ENCODE measurements at regions not wholly inside any gene's neighbourhood (a gene's known extent, or its start where the extent isn't known, plus 50 kb on each side); places are given as distances from the start of the nearest gene placed in this dataset.

DNA sequence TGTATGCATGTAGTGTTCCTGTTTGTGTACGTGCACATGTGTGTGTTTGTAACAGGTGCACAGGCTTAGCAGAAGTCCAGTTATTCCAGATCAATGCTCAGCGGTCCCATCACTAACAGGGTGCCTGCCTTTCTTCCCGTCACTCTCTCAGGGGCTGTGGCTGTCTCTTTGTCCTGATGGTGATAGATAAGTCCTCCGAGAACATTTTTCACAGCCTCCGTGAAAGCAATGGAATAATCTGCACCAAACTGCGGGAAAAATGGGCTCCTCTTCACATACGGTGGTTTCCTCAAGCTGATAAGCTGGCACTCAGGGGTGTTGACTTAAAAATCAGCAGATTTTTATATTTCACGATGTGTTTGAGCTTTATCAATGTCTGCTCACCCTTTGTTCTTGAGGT is 342.3 kb downstream of the TMEM114 start:
- H3K36me3 ChIP-seq (ENCODE audit: control insufficient read depth, insufficient read depth, low read length), result no peaks in the 10 kb centered on the region
- BruUV-seq (replicated peaks), result no TSS peak
- DNase-seq, result no peak
- Mint-ChIP-seq H3K4me1 (ENCODE audit: low read depth, unreplicated experiment) (no peaks in the 10 kb centered on the region), H3K4me3 (ENCODE audit: unreplicated experiment) (no peak overlapping the region), H3K9me3 (ENCODE audit: unreplicated experiment) (no peaks in the 10 kb centered on the region), H3K27ac (ENCODE audit: unreplicated experiment) (no peak overlapping the region), H3K36me3 (ENCODE audit: insufficient read depth, unreplicated experiment) (no peaks in the 10 kb centered on the region), H3K27me3 (ENCODE audit: insufficient read depth, unreplicated experiment) (peaks cover 10% of the 10 kb centered on the region)
- no peaks in the 10 kb centered on the region for H3K4me1 ChIP-seq
- intact Hi-C loops (cut with micrococcal nuclease; ENCODE audit: unreplicated experiment), result no loop called here
- no peak overlapping the region for H3K4me3 ChIP-seq (ENCODE audit: low read depth, low read length)
- ChIA-PET POLR2A (no interaction called here), CTCF (no interaction called here)
- no peak for TF ChIP-seq CTCF (IDR thresholded peaks at IDR 0.05; ENCODE audit: insufficient read depth in 1 of 2, low read depth in 1 of 2, low read length in 1 of 2, severe bottlenecking in 1 of 2, unreplicated experiment in 1 of 2)
- H3K27me3 ChIP-seq (replicated peaks; ENCODE audit: control insufficient read depth, insufficient read depth, low read length), result no peaks in the 10 kb centered on the region
- no peaks in the 10 kb centered on the region for H3K9me3 ChIP-seq

DNA sequence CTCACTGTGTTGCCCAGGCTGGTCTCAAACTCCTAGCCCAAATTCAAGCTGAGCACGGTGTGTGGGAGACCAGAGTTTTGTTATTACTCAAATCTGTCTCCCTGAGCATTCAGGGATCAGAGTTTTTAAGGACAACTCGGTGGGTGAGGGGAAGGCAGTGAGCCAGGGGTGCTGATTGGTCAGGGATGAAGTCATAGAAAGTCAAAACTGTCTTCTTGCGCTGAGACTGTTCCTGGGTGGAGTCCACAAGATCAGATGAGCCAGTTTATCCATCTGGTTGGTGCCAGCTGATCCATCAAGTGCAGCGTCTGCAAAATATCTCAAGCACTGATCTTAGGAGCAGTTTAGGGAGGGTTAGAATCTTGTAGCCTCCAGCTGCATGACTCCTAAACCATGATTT is 346.3 kb downstream of the TMEM114 start:
- no TSS peak for BruUV-seq (replicated peaks)
- Mint-ChIP-seq H3K9me3 (ENCODE audit: unreplicated experiment) (no peaks in the 10 kb centered on the region), H3K4me3 (ENCODE audit: unreplicated experiment) (no peak overlapping the region), H3K27ac (ENCODE audit: unreplicated experiment) (no peak overlapping the region), H3K4me1 (ENCODE audit: low read depth, unreplicated experiment) (no peaks in the 10 kb centered on the region), H3K36me3 (ENCODE audit: insufficient read depth, unreplicated experiment) (no peaks in the 10 kb centered on the region), H3K27me3 (ENCODE audit: insufficient read depth, unreplicated experiment) (peaks cover 8% of the 10 kb centered on the region)
- Histone ChIP-seq H3K4me1 (no peaks in the 10 kb centered on the region), H3K9me3 (no peaks in the 10 kb centered on the region), H3K4me3 (ENCODE audit: low read depth, low read length) (no peak overlapping the region), H3K27me3 (replicated peaks; ENCODE audit: control insufficient read depth, insufficient read depth, low read length) (no peaks in the 10 kb centered on the region), H3K36me3 (ENCODE audit: control insufficient read depth, insufficient read depth, low read length) (no peaks in the 10 kb centered on the region)
- intact Hi-C loops (cut with micrococcal nuclease; ENCODE audit: unreplicated experiment), result no loop called here
- ChIA-PET CTCF (no interaction called here), POLR2A (no interaction called here)
- TF ChIP-seq CTCF (IDR thresholded peaks at IDR 0.05; ENCODE audit: insufficient read depth in 1 of 2, low read depth in 1 of 2, low read length in 1 of 2, severe bottlenecking in 1 of 2, unreplicated experiment in 1 of 2), result no peak
- no peak for DNase-seq

DNA sequence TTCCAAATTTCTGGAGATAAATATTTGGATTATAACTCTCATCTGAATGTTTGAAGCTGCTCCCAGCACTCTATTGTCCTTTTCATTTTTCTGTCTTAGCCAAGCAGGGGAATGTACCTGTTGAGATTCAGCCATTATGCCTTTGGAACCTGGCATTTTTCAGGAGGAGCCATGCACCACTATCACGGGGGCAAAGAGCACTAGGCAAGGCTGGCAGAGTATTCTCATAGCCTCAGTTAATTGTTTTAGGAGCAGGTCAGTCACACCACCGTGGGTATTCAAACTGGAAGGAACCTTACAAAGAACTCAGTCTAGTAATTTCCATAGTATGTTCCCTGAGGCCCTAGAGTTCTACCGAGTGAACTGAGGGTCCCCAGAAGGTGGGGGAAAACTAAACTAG is 348.9 kb downstream of the TMEM114 start:
- H3K36me3 ChIP-seq (ENCODE audit: control insufficient read depth, insufficient read depth, low read length), result no peaks in the 10 kb centered on the region
- no peak overlapping the region for H3K4me3 ChIP-seq (ENCODE audit: low read depth, low read length)
- DNase-seq, result no peak
- TF ChIP-seq CTCF (IDR thresholded peaks at IDR 0.05; ENCODE audit: insufficient read depth in 1 of 2, low read depth in 1 of 2, low read length in 1 of 2, severe bottlenecking in 1 of 2, unreplicated experiment in 1 of 2), result no peak
- H3K9me3 ChIP-seq, result no peaks in the 10 kb centered on the region
- Mint-ChIP-seq H3K27me3 (ENCODE audit: insufficient read depth, unreplicated experiment) (peaks cover 7% of the 10 kb centered on the region), H3K27ac (ENCODE audit: unreplicated experiment) (no peak overlapping the region), H3K4me1 (ENCODE audit: low read depth, unreplicated experiment) (no peaks in the 10 kb centered on the region), H3K9me3 (ENCODE audit: unreplicated experiment) (no peaks in the 10 kb centered on the region), H3K4me3 (ENCODE audit: unreplicated experiment) (no peak overlapping the region), H3K36me3 (ENCODE audit: insufficient read depth, unreplicated experiment) (no peaks in the 10 kb centered on the region)
- CTCF ChIA-PET, result no interaction called here
- no peaks in the 10 kb centered on the region for H3K27me3 ChIP-seq (replicated peaks; ENCODE audit: control insufficient read depth, insufficient read depth, low read length)
- POLR2A ChIA-PET, result no interaction called here
- BruUV-seq (replicated peaks), result no TSS peak
- intact Hi-C loops (cut with micrococcal nuclease; ENCODE audit: unreplicated experiment), result no loop called here
- H3K4me1 ChIP-seq, result no peaks in the 10 kb centered on the region

Measured in Caco-2 (cell line).